HAP-1 (cell line): ENCODE measurements at regions not wholly inside any gene's neighbourhood (a gene's known extent, or its start where the extent isn't known, plus 50 kb on each side); places are given as distances from the start of the nearest gene placed in this dataset.
"Not testable (repeated sequence)": the region's sequence is repeated elsewhere in the genome, so short reads cannot be mapped to it uniquely, and the experiment has no call there.

Experiments used
- DNase-seq, 2 experiments: peaks; one replicate each; pipeline ENCODE4 v3.0.0-alpha.2; 2016 to 2020; ENCODE audit warnings: low spot score in 2 of 2
- H3K27me3 ChIP-seq: fragments of 250-450 bp; sonication (Bioruptor Pico); 2 replicates; pipeline ENCODE4 v1.5.1; 2020; ENCODE audit warnings: low read depth, mild to moderate bottlenecking, moderate library complexity
- H3K36me3 ChIP-seq: fragments of 250-450 bp; sonication (Bioruptor Pico); replicated peaks from 2 replicates; pipeline ENCODE4 v1.5.1; 2020; ENCODE audit warnings: mild to moderate bottlenecking
- H3K4me1 ChIP-seq: fragments of 250-450 bp; sonication (Bioruptor Pico); 2 replicates; pipeline ENCODE4 v1.5.1; 2020; ENCODE audit warnings: mild to moderate bottlenecking
- H3K4me3 ChIP-seq: fragments of 250-450 bp; sonication (Bioruptor Pico); 2 replicates; pipeline ENCODE4 v1.5.1; 2020; ENCODE audit warnings: mild to moderate bottlenecking, moderate library complexity
- H3K9me3 ChIP-seq: fragments of 250-450 bp; sonication (Bioruptor Pico); 2 replicates; pipeline ENCODE4 v1.5.1; 2020; ENCODE audit warnings: mild to moderate bottlenecking, moderate library complexity
- in situ Hi-C: fragments of 300-500 bp; cut with MboI; formaldehyde crosslinking; loops from 3 replicates; pipeline ENCODE4 v1.14.3; 2020; ENCODE audit warnings: low sequenced_read_pairs, inconsistent platforms, mixed read lengths

- H3K27me3 ChIP-seq, result no peaks in the 10 kb centered on the region
- no peaks in the 10 kb centered on the region for H3K9me3 ChIP-seq
- no peak overlapping the region for H3K4me3 ChIP-seq
- in situ Hi-C loops, result no loop called here
- no peak for DNase-seq
- no peaks in the 10 kb centered on the region for H3K4me1 ChIP-seq
- H3K36me3 ChIP-seq, result no peaks in the 10 kb centered on the region
These were observed 447.6 kb downstream of the TFEC start for GRCh38 chr7:115582956-115583355.

GRCh38 chr7:115578576-115578975 lies 452.0 kb downstream of the TFEC start:
- H3K9me3 ChIP-seq, result no peaks in the 10 kb centered on the region
- DNase-seq, result no peak
- no peak overlapping the region for H3K4me3 ChIP-seq
- in situ Hi-C loops, result no loop called here
- no peaks in the 10 kb centered on the region for H3K4me1 ChIP-seq
- no peaks in the 10 kb centered on the region for H3K36me3 ChIP-seq
- no peaks in the 10 kb centered on the region for H3K27me3 ChIP-seq

GRCh38 chr7:115574681-115575291 lies 455.8 kb downstream of the TFEC start:
- Histone ChIP-seq H3K4me1 (no peaks in the 10 kb centered on the region), H3K9me3 (no peaks in the 10 kb centered on the region), H3K4me3 (no peak overlapping the region), H3K27me3 (0 out of 2 replicates have a peak, but pooled peaks cover 2% of the 10 kb centered on the region), H3K36me3 (no peaks in the 10 kb centered on the region)
- in situ Hi-C loops, result no loop called here
- DNase-seq, result no peak

- Histone ChIP-seq H3K4me3 (no peak overlapping the region), H3K27me3 (0 out of 2 replicates have a peak, but pooled peaks cover 5% of the 10 kb centered on the region), H3K36me3 (no peaks in the 10 kb centered on the region), H3K9me3 (no peaks in the 10 kb centered on the region), H3K4me1 (no peaks in the 10 kb centered on the region)
- in situ Hi-C loops, result no loop called here
- no peak for DNase-seq
These were observed 458.5 kb downstream of the TFEC start for GRCh38 chr7:115572111-115572510.

GRCh38 chr7:115561335-115562110 lies 469.0 kb downstream of the TFEC start:
- Histone ChIP-seq H3K36me3 (no peaks in the 10 kb centered on the region), H3K9me3 (no peaks in the 10 kb centered on the region), H3K27me3 (no peaks in the 10 kb centered on the region), H3K4me1 (no peaks in the 10 kb centered on the region), H3K4me3 (no peak overlapping the region)
- in situ Hi-C loops, result no loop called here
- no peak for DNase-seq

GRCh38 chr7:115559877-115560276 lies 470.7 kb downstream of the TFEC start:
- no peak for DNase-seq
- Histone ChIP-seq H3K27me3 (no peaks in the 10 kb centered on the region), H3K9me3 (no peaks in the 10 kb centered on the region), H3K4me1 (no peaks in the 10 kb centered on the region), H3K36me3 (no peaks in the 10 kb centered on the region), H3K4me3 (no peak overlapping the region)
- in situ Hi-C loops, result no loop called here

- Histone ChIP-seq H3K27me3 (no peaks in the 10 kb centered on the region), H3K9me3 (no peaks in the 10 kb centered on the region), H3K4me1 (no peaks in the 10 kb centered on the region), H3K36me3 (no peaks in the 10 kb centered on the region), H3K4me3 (no peak overlapping the region)
- DNase-seq, result no peak
- in situ Hi-C loops, result no loop called here
These were observed 472.4 kb downstream of the TFEC start for GRCh38 chr7:115558161-115558560.

- H3K36me3 ChIP-seq, H3K4me3 ChIP-seq, DNase-seq, H3K4me1 ChIP-seq, H3K9me3 ChIP-seq, in situ Hi-C loops, H3K27me3 ChIP-seq: not testable (repeated sequence)
These were observed 473.3 kb downstream of the TFEC start for GRCh38 chr7:115557296-115557695.

- Histone ChIP-seq H3K36me3 (no peaks in the 10 kb centered on the region), H3K4me1 (no peaks in the 10 kb centered on the region), H3K4me3 (no peak overlapping the region), H3K9me3 (no peaks in the 10 kb centered on the region), H3K27me3 (no peaks in the 10 kb centered on the region; the same call in 1 of the 2 replicates)
- in situ Hi-C loops, result no loop called here
- DNase-seq, result no peak
These were observed 477.8 kb downstream of the TFEC start for GRCh38 chr7:115552766-115553165.

GRCh38 chr7:115549910-115550309 lies 480.7 kb downstream of the TFEC start:
- Histone ChIP-seq H3K9me3 (no peaks in the 10 kb centered on the region), H3K4me1 (no peaks in the 10 kb centered on the region), H3K4me3 (no peak overlapping the region), H3K36me3 (no peaks in the 10 kb centered on the region), H3K27me3 (no peaks in the 10 kb centered on the region; the same call in 1 of the 2 replicates)
- in situ Hi-C loops, result no loop called here
- no peak for DNase-seq

- no peaks in the 10 kb centered on the region; the same call in 1 of the 2 replicates for H3K27me3 ChIP-seq
- no peak for DNase-seq
- no peaks in the 10 kb centered on the region for H3K36me3 ChIP-seq
- H3K9me3 ChIP-seq, result no peaks in the 10 kb centered on the region
- in situ Hi-C loops, result no loop called here
- H3K4me1 ChIP-seq, result no peaks in the 10 kb centered on the region
- no peak overlapping the region for H3K4me3 ChIP-seq
These were observed 481.8 kb downstream of the TFEC start for GRCh38 chr7:115548756-115549155.

GRCh38 chr7:115546790-115547189 lies 483.8 kb downstream of the TFEC start:
- in situ Hi-C loops, result no loop called here
- Histone ChIP-seq H3K36me3 (no peaks in the 10 kb centered on the region), H3K4me1 (no peaks in the 10 kb centered on the region), H3K27me3 (no peaks in the 10 kb centered on the region; the same call in 1 of the 2 replicates), H3K9me3 (no peaks in the 10 kb centered on the region), H3K4me3 (no peak overlapping the region)
- DNase-seq, result no peak

GRCh38 chr7:115533785-115534184 lies 496.8 kb downstream of the TFEC start:
- no peaks in the 10 kb centered on the region for H3K4me1 ChIP-seq
- H3K27me3 ChIP-seq, result no peaks in the 10 kb centered on the region
- in situ Hi-C loops, result no loop called here
- H3K9me3 ChIP-seq, result no peaks in the 10 kb centered on the region
- DNase-seq, result no peak
- no peaks in the 10 kb centered on the region for H3K36me3 ChIP-seq
- no peak overlapping the region for H3K4me3 ChIP-seq

- no peak overlapping the region for H3K4me3 ChIP-seq
- in situ Hi-C loops, result no loop called here
- H3K4me1 ChIP-seq, result no peaks in the 10 kb centered on the region
- DNase-seq, result no peak
- no peaks in the 10 kb centered on the region for H3K27me3 ChIP-seq
- no peaks in the 10 kb centered on the region for H3K9me3 ChIP-seq
- H3K36me3 ChIP-seq, result no peaks in the 10 kb centered on the region
These were observed 504.3 kb downstream of the TFEC start for GRCh38 chr7:115526278-115526677.
